T-helper 2 cell treated with Interferon-gamma antibody and Interleukin-4, amounts not matched to agents 5 μg/mL and 100 μg/mL, for 36 hours (primary cell): ENCODE measurements at regions not wholly inside any gene's neighbourhood (a gene's known extent, or its start where the extent isn't known, plus 50 kb on each side); places are given as distances from the start of the nearest gene placed in this dataset.

Experiments used
- DNase-seq: peaks from one replicate; pipeline ENCODE4 v3.0.0; 2021; ENCODE audit warnings: low spot score
- H3K27ac Mint-ChIP-seq: one replicate; pipeline ENCODE4 v1.8.0; 2021; ENCODE audit warnings: mild to moderate bottlenecking, mixed read lengths
- H3K27me3 Mint-ChIP-seq: one replicate; pipeline ENCODE4 v1.8.0; 2021; ENCODE audit warnings: low read depth, mixed read lengths
- H3K36me3 Mint-ChIP-seq: one replicate; pipeline ENCODE4 v1.8.0; 2021; ENCODE audit warnings: low read depth, mixed read lengths
- H3K4me1 Mint-ChIP-seq: one replicate; pipeline ENCODE4 v1.8.0; 2021; ENCODE audit warnings: low read depth, mixed read lengths
- H3K4me3 Mint-ChIP-seq: one replicate; pipeline ENCODE4 v1.8.0; 2022; ENCODE audit warnings: mild to moderate bottlenecking, moderate library complexity, mixed read lengths
- H3K9me3 Mint-ChIP-seq: one replicate; pipeline ENCODE4 v1.8.0; 2021; ENCODE audit warnings: mixed read lengths

DNA sequence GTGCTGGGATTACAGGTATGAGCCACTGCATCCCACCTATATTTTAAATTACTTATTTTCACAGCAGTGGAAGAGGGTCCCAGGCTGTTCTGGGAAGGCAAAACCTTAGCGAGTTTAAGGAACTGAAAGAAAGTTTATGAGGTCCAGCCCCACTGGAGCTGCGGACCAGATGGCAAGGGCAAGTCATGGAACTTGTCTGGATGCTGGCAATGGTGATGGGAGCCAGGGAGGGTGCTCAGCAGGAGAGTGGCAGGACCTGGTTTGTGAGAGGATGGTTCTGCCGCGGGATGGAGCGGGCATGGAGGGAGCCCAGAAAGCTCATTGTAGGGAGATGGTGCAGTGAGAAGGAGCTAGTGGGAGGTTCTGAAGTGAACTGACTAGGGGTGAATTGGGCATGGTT, 50.6 kb upstream of the SLC45A1 start:
- no peak overlapping the region for H3K4me3 Mint-ChIP-seq
- H3K4me1 Mint-ChIP-seq = no peaks in the 10 kb centered on the region
- DNase-seq = no peak
- no peaks in the 10 kb centered on the region for H3K9me3 Mint-ChIP-seq
- no peak overlapping the region for H3K27ac Mint-ChIP-seq
- H3K36me3 Mint-ChIP-seq = no peaks in the 10 kb centered on the region
- H3K27me3 Mint-ChIP-seq = peaks cover 15% of the 10 kb centered on the region

DNA sequence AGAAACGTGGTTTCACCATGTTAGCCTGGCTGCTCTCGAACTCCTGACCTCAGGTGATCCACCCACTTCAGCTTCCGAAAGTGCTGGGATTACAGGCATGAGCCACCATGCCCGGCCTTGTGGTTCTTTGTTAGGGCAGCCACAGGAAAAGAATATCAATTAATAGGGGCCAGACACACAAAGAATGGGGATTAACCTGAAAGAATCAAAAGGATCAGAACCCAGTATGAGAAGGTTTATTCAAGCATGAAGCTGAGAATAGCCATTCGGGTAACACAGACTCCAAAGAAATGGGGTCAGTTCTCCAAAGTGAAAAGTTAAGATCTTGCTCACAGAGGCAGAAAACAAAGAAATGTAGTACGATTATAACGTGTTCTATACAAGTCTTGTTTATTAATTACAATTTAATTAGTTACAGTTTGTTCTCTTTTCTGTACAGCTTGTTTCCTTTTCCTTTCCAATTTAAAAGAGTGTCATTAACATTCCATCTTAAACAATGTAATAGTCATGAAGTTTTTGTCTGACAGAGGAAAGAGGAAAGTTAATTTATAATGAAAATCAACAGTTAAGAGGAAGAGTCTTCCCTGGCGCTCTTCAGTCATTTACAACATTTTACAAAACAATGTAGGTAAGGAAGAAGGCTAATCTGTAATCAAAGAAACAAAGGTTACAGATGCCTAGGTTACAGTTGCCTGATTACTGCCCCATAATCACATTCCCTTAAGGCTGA, 51.3 kb upstream of the SLC45A1 start:
- no peaks in the 10 kb centered on the region for H3K9me3 Mint-ChIP-seq

DNA sequence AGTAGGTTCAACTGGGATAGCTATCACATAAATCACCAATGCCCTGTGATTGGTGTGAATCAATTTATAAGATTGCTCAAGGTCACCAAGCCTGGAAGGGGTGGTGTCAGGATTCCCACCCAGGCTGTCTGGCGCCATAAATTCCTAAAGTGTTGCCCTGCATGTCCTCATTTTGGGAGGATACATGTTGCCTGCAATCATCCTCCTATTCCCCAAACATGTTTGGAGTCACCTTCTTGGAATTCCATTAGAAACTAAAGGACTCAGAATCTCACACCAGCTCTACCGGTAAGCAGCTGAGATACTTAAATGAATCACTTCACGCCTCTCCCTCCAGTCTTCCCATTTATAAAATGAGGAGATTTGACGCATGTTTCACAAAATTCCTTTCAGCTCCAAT, 54.1 kb upstream of the SLC45A1 start:
- H3K9me3 Mint-ChIP-seq = no peaks in the 10 kb centered on the region
- DNase-seq = no peak
- H3K4me3 Mint-ChIP-seq = no peak overlapping the region
- H3K27me3 Mint-ChIP-seq = peaks cover 17% of the 10 kb centered on the region
- H3K4me1 Mint-ChIP-seq = no peaks in the 10 kb centered on the region
- no peaks in the 10 kb centered on the region for H3K36me3 Mint-ChIP-seq
- no peak overlapping the region for H3K27ac Mint-ChIP-seq

More for the DNA sequence above, 51.3 kb upstream of the SLC45A1 start:
- Mint-ChIP-seq H3K27me3 (peaks cover 13% of the 10 kb centered on the region), H3K27ac (no peak overlapping the region), H3K36me3 (no peaks in the 10 kb centered on the region), H3K4me3 (no peak overlapping the region), H3K4me1 (no peaks in the 10 kb centered on the region)
- DNase-seq = no peak

DNA sequence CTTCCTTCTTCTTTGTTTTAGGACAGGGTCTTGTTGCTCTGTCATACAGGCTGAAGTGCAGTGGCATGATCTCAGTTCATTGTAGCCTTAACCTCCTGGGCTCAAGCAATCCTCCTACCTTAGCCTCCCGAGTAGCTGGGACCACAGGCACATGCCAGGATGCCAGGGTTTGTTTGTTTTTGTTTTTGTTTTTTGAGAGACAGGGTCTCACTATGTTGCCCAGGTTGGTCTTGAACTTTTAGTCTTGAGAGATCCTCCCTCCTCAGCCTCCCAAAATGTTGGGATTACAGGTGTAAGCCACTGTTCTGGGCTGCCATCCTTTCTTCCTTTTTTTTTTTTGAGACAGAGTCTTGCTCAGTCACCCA, 56.5 kb upstream of the SLC45A1 start:
- Mint-ChIP-seq H3K36me3 (no peaks in the 10 kb centered on the region), H3K27me3 (peaks cover 12% of the 10 kb centered on the region), H3K27ac (no peak overlapping the region), H3K4me3 (no peak overlapping the region), H3K9me3 (no peaks in the 10 kb centered on the region), H3K4me1 (no peaks in the 10 kb centered on the region)
- no peak for DNase-seq

GRCh38 chr1:8259498-8260290, 58.2 kb upstream of the SLC45A1 start:
- no peak for DNase-seq
- H3K4me1 Mint-ChIP-seq = no peaks in the 10 kb centered on the region
- H3K27ac Mint-ChIP-seq = no peak overlapping the region
- no peak overlapping the region for H3K4me3 Mint-ChIP-seq
- peaks cover 12% of the 10 kb centered on the region for H3K27me3 Mint-ChIP-seq
- H3K36me3 Mint-ChIP-seq = no peaks in the 10 kb centered on the region
- H3K9me3 Mint-ChIP-seq = no peaks in the 10 kb centered on the region

DNA sequence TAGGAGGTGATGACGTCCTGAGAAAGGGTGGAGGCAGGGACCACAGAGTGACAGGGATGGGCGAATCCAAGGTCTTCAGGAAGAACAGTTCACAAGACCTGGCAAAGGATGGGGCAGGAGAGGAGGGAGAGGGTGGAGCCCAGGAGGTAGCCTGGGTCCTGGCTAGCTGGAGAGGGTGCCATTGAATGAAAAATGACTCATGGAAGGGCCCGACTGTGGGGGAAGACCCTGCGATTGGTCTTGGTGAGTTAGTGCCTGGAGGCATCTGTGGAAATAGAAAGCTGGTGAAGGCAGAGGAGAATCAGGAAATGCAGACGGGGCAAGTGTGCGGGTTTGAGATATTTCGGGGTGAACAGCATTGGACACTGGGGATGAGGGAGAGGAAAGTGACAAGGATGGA, 60.3 kb upstream of the SLC45A1 start:
- Mint-ChIP-seq H3K4me1 (no peaks in the 10 kb centered on the region), H3K9me3 (no peaks in the 10 kb centered on the region), H3K27me3 (peaks cover 12% of the 10 kb centered on the region), H3K36me3 (no peaks in the 10 kb centered on the region), H3K4me3 (no peak overlapping the region), H3K27ac (no peak overlapping the region)
- no peak for DNase-seq

- H3K27ac Mint-ChIP-seq = no peak overlapping the region
These were observed 61.6 kb upstream of the SLC45A1 start for GRCh38 chr1:8256321-8256720.

DNA sequence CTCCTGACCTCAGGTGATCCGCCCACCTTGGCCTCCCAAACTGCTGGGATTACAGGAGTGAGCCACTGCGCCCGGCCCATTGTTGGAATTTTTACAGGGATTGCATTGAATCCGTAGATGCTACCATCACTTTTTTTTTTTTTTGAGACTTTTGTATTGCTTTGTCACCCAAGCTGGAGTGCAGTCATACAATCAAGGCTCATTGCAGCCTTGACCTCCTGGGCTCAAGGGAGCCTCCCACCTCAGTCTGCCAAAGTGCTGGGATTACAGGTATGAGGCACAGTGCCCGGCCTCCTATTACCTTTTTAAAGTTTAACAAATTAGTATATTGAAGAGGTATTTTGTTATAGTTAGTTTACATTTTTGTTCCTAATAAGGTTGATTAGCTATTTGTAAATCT, 62.2 kb upstream of the SLC45A1 start:
- Mint-ChIP-seq H3K9me3 (no peaks in the 10 kb centered on the region), H3K27me3 (peaks cover 12% of the 10 kb centered on the region), H3K4me3 (no peak overlapping the region), H3K36me3 (no peaks in the 10 kb centered on the region), H3K27ac (no peak overlapping the region), H3K4me1 (no peaks in the 10 kb centered on the region)
- no peak for DNase-seq

More at GRCh38 chr1:8256321-8256720, 61.6 kb upstream of the SLC45A1 start:
- Mint-ChIP-seq H3K4me3 (no peak overlapping the region), H3K9me3 (no peaks in the 10 kb centered on the region), H3K36me3 (no peaks in the 10 kb centered on the region), H3K4me1 (no peaks in the 10 kb centered on the region), H3K27me3 (peaks cover 12% of the 10 kb centered on the region)
- DNase-seq = no peak

DNA sequence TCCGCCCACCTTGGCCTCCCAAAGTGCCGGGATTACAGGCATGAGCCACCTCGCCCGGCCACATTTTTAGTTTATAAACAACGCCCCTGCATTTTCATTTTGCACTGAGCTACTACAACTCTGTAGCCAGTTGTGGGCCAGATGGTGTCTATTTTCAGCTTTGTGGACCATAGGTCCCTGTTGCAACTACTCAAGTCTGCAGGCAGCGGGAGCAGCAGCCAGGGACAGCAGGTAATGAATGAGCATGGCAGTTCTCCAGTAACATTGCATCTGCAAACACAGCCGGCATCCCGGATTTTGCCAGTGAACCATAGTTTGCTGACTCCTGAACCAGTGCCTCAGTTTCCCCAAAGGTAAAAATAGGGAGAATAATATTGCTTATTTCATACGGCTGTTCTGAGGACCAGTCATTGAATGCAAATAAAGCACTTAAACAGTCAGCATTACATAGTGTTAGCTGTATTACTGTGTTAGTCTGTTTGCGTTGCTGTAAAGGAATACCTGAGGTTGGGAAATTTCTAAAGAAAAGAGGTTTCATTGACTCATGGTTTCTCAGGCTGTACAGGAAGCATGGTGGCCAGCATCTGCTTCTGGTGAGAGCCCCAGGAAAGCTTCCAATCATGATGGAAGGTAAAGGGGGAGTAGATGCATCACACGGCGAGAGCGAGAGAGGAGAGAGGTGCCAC, 65.5 kb upstream of the SLC45A1 start:
- DNase-seq = no peak
- H3K9me3 Mint-ChIP-seq = no peaks in the 10 kb centered on the region
- H3K27me3 Mint-ChIP-seq = peaks cover 5% of the 10 kb centered on the region

DNA sequence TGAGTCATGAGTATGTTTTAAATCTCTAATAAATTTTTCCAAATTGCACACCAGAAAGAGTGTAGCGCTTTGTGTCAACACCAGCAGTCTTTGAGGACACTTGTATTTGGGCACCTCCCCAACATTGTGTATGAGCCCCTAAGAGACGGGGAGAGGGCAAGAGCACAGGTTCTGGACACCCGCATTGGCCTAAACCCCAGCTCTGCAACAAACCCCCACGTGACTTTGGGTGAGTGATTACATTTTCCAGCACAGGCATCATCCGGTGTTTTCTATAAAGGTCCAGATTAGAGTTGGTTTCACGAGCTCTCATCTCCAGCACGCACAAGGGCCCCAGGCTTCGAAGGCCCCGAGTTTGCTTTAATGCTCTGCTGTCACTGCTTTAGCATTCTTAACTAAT, 66.3 kb upstream of the SLC45A1 start:
- Mint-ChIP-seq H3K4me1 (peaks cover 7% of the 10 kb centered on the region), H3K27ac (no peak overlapping the region), H3K27me3 (no peaks in the 10 kb centered on the region), H3K36me3 (no peaks in the 10 kb centered on the region), H3K4me3 (no peak overlapping the region), H3K9me3 (no peaks in the 10 kb centered on the region)
- no peak for DNase-seq

More for the DNA sequence above, 65.5 kb upstream of the SLC45A1 start:
- Mint-ChIP-seq H3K4me1 (peaks cover 7% of the 10 kb centered on the region), H3K4me3 (no peak overlapping the region), H3K36me3 (no peaks in the 10 kb centered on the region), H3K27ac (no peak overlapping the region)

DNA sequence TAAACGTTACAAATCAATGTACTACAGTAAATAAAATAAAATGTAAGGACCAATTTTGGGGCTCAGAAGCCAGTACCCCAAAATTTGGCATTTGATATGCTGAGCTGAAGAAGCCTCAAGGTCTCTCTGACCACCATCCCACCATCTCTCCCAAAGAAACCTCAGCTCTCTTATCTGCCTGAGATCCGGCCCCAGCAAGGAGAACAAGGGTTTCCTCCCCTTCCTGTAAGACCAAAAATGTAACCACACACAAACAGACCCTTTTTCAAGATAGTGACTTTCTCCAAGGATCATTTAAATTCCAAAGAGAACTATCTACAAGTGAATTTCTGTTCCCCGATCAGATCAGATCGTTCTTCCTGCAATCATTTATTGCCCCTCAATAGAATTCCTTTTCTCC, 68.1 kb upstream of the SLC45A1 start:
- DNase-seq = no peak
- Mint-ChIP-seq H3K9me3 (no peaks in the 10 kb centered on the region), H3K27ac (no peak overlapping the region), H3K36me3 (no peaks in the 10 kb centered on the region), H3K27me3 (no peaks in the 10 kb centered on the region), H3K4me3 (no peak overlapping the region), H3K4me1 (peaks cover 7% of the 10 kb centered on the region)

GRCh38 chr1:8247811-8248436, 70.0 kb upstream of the SLC45A1 start:
- Mint-ChIP-seq H3K4me1 (peaks cover 7% of the 10 kb centered on the region), H3K9me3 (no peaks in the 10 kb centered on the region), H3K27ac (no peak overlapping the region), H3K4me3 (no peak overlapping the region), H3K36me3 (no peaks in the 10 kb centered on the region), H3K27me3 (no peaks in the 10 kb centered on the region)
- no peak for DNase-seq

GRCh38 chr1:8244304-8244703, 73.6 kb upstream of the SLC45A1 start:
- Mint-ChIP-seq H3K4me3 (no peak overlapping the region), H3K9me3 (no peaks in the 10 kb centered on the region), H3K4me1 (peaks cover 8% of the 10 kb centered on the region), H3K36me3 (no peaks in the 10 kb centered on the region), H3K27me3 (peaks cover 2% of the 10 kb centered on the region), H3K27ac (no peak overlapping the region)
- DNase-seq = no peak

DNA sequence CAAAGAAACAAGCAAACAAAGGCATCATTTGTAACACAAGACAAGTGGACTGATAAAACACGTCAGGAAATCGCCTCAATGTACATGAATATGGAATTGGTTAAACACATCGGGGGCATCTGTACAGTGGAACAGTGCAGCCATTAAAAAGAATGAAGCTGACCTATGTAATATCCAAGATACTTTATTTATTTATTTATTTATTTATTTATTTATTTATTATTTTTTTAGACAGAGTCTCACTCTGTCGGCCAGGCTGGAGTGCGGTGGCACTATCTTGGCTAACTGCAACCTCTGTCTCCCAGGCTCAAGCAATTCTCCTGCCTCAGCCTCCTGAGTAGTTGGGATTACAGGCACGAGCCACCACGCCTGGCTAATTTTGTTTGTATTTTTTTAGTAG, 75.4 kb upstream of the SLC45A1 start:
- H3K4me3 Mint-ChIP-seq = no peak overlapping the region
- H3K36me3 Mint-ChIP-seq = no peaks in the 10 kb centered on the region
- DNase-seq = no peak
- H3K27ac Mint-ChIP-seq = no peak overlapping the region
- peaks cover 9% of the 10 kb centered on the region for H3K4me1 Mint-ChIP-seq
- H3K9me3 Mint-ChIP-seq = no peaks in the 10 kb centered on the region
- H3K27me3 Mint-ChIP-seq = peaks cover 2% of the 10 kb centered on the region
